ENCODE measurements at regions not wholly inside any gene's neighbourhood (a gene's known extent, or its start where the extent isn't known, plus 50 kb on each side); places are given as distances from the start of the nearest gene placed in this dataset.

DNA sequence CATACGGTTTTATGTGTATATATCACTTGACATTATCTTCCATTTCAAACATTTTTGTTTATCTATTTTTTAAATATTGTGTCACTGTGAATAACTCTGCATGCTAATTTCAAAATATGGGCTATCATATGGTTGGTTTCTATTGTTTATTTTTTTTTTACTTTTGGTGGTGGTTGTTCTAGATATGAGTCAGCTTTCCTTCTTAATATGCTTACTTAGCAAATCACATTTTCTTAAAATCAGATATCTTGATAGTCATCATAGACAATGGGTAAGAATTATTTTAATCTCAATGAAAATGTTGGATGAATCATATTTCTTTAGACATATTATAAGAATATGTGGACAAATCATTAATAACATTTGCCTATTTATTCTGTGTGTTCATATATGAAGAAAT, 881.5 kb downstream of the BRINP3 start:
- no peak for DNase-seq (ENCODE audit: low spot score)
- TF ChIP-seq, protein P1, sequence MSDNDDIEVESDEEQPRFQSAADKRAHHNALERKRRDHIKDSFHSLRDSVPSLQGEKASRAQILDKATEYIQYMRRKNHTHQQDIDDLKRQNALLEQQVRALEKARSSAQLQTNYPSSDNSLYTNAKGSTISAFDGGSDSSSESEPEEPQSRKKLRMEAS (IDR thresholded peaks at IDR 0.05) = no peak
- TF ChIP-seq, protein P2, sequence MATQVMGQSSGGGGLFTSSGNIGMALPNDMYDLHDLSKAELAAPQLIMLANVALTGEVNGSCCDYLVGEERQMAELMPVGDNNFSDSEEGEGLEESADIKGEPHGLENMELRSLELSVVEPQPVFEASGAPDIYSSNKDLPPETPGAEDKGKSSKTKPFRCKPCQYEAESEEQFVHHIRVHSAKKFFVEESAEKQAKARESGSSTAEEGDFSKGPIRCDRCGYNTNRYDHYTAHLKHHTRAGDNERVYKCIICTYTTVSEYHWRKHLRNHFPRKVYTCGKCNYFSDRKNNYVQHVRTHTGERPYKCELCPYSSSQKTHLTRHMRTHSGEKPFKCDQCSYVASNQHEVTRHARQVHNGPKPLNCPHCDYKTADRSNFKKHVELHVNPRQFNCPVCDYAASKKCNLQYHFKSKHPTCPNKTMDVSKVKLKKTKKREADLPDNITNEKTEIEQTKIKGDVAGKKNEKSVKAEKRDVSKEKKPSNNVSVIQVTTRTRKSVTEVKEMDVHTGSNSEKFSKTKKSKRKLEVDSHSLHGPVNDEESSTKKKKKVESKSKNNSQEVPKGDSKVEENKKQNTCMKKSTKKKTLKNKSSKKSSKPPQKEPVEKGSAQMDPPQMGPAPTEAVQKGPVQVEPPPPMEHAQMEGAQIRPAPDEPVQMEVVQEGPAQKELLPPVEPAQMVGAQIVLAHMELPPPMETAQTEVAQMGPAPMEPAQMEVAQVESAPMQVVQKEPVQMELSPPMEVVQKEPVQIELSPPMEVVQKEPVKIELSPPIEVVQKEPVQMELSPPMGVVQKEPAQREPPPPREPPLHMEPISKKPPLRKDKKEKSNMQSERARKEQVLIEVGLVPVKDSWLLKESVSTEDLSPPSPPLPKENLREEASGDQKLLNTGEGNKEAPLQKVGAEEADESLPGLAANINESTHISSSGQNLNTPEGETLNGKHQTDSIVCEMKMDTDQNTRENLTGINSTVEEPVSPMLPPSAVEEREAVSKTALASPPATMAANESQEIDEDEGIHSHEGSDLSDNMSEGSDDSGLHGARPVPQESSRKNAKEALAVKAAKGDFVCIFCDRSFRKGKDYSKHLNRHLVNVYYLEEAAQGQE (IDR thresholded peaks at IDR 0.05) = no peak
- TF ChIP-seq JUND (IDR thresholded peaks at IDR 0.05) (no peak), HNF4G (IDR thresholded peaks at IDR 0.05) (no peak), HNF4A (conservative IDR thresholded peaks at IDR 0.05) (no peak), YY1 (IDR thresholded peaks at IDR 0.05) (no peak), RAD21 (IDR thresholded peaks at IDR 0.05) (no peak), GABPA (IDR thresholded peaks at IDR 0.05 in 1 of 2, conservative IDR thresholded peaks at IDR 0.05 in 1 of 2) (no peak), TAF1 (conservative IDR thresholded peaks at IDR 0.05) (no peak), NR2F2 (IDR thresholded peaks at IDR 0.05) (no peak), EGR1 (IDR thresholded peaks at IDR 0.05; ENCODE audit: low read depth in 2 of 2) (no peak)
- TF ChIP-seq, protein P3, sequence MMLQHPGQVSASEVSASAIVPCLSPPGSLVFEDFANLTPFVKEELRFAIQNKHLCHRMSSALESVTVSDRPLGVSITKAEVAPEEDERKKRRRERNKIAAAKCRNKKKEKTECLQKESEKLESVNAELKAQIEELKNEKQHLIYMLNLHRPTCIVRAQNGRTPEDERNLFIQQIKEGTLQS (IDR thresholded peaks at IDR 0.05) = no peak
- TF ChIP-seq, protein P4, sequence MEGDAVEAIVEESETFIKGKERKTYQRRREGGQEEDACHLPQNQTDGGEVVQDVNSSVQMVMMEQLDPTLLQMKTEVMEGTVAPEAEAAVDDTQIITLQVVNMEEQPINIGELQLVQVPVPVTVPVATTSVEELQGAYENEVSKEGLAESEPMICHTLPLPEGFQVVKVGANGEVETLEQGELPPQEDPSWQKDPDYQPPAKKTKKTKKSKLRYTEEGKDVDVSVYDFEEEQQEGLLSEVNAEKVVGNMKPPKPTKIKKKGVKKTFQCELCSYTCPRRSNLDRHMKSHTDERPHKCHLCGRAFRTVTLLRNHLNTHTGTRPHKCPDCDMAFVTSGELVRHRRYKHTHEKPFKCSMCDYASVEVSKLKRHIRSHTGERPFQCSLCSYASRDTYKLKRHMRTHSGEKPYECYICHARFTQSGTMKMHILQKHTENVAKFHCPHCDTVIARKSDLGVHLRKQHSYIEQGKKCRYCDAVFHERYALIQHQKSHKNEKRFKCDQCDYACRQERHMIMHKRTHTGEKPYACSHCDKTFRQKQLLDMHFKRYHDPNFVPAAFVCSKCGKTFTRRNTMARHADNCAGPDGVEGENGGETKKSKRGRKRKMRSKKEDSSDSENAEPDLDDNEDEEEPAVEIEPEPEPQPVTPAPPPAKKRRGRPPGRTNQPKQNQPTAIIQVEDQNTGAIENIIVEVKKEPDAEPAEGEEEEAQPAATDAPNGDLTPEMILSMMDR (IDR thresholded peaks at IDR 0.05; ENCODE audit: low read depth, low read length, missing input control) = no peak
- TF ChIP-seq, protein P5, sequence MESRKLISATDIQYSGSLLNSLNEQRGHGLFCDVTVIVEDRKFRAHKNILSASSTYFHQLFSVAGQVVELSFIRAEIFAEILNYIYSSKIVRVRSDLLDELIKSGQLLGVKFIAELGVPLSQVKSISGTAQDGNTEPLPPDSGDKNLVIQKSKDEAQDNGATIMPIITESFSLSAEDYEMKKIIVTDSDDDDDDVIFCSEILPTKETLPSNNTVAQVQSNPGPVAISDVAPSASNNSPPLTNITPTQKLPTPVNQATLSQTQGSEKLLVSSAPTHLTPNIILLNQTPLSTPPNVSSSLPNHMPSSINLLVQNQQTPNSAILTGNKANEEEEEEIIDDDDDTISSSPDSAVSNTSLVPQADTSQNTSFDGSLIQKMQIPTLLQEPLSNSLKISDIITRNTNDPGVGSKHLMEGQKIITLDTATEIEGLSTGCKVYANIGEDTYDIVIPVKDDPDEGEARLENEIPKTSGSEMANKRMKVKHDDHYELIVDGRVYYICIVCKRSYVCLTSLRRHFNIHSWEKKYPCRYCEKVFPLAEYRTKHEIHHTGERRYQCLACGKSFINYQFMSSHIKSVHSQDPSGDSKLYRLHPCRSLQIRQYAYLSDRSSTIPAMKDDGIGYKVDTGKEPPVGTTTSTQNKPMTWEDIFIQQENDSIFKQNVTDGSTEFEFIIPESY (IDR thresholded peaks at IDR 0.05) = no peak
- H3K9ac ChIP-seq (ENCODE audit: low read depth in 1 of 2, low read length in 2 of 2) = no peak overlapping the region
- no peaks in the 10 kb centered on the region for H3K27me3 ChIP-seq (ENCODE audit: control insufficient read depth in 4 of 4, insufficient read depth in 4 of 4, low read length in 3 of 4)
- no peak overlapping the region for H3K27ac ChIP-seq (ENCODE audit: low read depth in 1 of 2, low read length in 2 of 2)
- no peaks in the 10 kb centered on the region for H3K4me1 ChIP-seq (ENCODE audit: control insufficient read depth in 4 of 4, insufficient read depth in 4 of 4, low read length in 3 of 4)
- H3K4me3 ChIP-seq (ENCODE audit: low read depth in 1 of 3, low read length in 3 of 3) = no peak overlapping the region
- no peaks in the 10 kb centered on the region for H3K9me3 ChIP-seq (ENCODE audit: control insufficient read depth in 4 of 4, low read length in 3 of 4)
- no peaks in the 10 kb centered on the region for H3K36me3 ChIP-seq (ENCODE audit: control insufficient read depth in 4 of 4, insufficient read depth in 3 of 4, low read depth in 1 of 4, low read length in 3 of 4)
- WGBS = 57% methylated on average over 1 of the region's 1 CpG

DNA sequence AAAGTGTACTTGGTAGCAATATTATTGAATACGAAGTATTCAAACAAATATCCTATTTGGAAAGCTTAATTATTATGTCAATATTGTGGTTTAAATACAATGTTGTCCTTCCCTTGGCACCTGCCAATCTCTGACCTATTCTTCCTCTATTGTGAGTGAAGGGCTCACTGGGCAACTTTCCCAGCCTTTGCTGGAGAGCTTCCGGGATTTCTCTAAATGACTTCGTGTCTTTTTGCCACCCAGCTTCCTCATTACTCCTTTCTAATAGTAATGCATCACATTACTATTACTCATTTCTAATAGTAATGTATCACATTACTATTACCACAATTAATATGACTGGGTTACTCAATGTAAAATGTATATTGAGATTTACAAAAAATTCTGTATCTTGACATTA, 880.6 kb downstream of the BRINP3 start:
- WGBS = 60% methylated on average over 3 of the region's 3 CpGs
- Histone ChIP-seq H3K27ac (ENCODE audit: low read depth in 1 of 2, low read length in 2 of 2) (no peak overlapping the region), H3K36me3 (ENCODE audit: control insufficient read depth in 4 of 4, insufficient read depth in 3 of 4, low read depth in 1 of 4, low read length in 3 of 4) (no peaks in the 10 kb centered on the region), H3K27me3 (ENCODE audit: control insufficient read depth in 4 of 4, insufficient read depth in 4 of 4, low read length in 3 of 4) (no peaks in the 10 kb centered on the region), H3K4me3 (ENCODE audit: low read depth in 1 of 3, low read length in 3 of 3) (no peak overlapping the region), H3K9ac (ENCODE audit: low read depth in 1 of 2, low read length in 2 of 2) (no peak overlapping the region), H3K4me1 (ENCODE audit: control insufficient read depth in 4 of 4, insufficient read depth in 4 of 4, low read length in 3 of 4) (no peaks in the 10 kb centered on the region), H3K9me3 (ENCODE audit: control insufficient read depth in 4 of 4, low read length in 3 of 4) (no peaks in the 10 kb centered on the region)
- no peak for DNase-seq (ENCODE audit: low spot score)
- no peak for TF ChIP-seq RXRA (IDR thresholded peaks at IDR 0.05)
- no peak for TF ChIP-seq SP1 (IDR thresholded peaks at IDR 0.05)
- TF ChIP-seq, protein P3 (IDR thresholded peaks at IDR 0.05) = no peak
- TF ChIP-seq, protein P4 (IDR thresholded peaks at IDR 0.05; ENCODE audit: low read depth, low read length, missing input control) = no peak
- TF ChIP-seq GABPA (IDR thresholded peaks at IDR 0.05 in 1 of 2, conservative IDR thresholded peaks at IDR 0.05 in 1 of 2) = no peak
- TF ChIP-seq FOXA2 (IDR thresholded peaks at IDR 0.05) = no peak
- TF ChIP-seq HNF4G (IDR thresholded peaks at IDR 0.05) = no peak
- no peak for TF ChIP-seq NR2F2 (IDR thresholded peaks at IDR 0.05)
- no peak for TF ChIP-seq EGR1 (IDR thresholded peaks at IDR 0.05; ENCODE audit: low read depth in 2 of 2)
- no peak for TF ChIP-seq HNF4A (conservative IDR thresholded peaks at IDR 0.05)
- no peak for TF ChIP-seq JUND (IDR thresholded peaks at IDR 0.05)
- TF ChIP-seq, protein P2 (IDR thresholded peaks at IDR 0.05) = no peak
- no peak for TF ChIP-seq TAF1 (conservative IDR thresholded peaks at IDR 0.05)

All from liver (tissue), 8 donors.